ENCODE measurements at regions not wholly inside any gene's neighbourhood (a gene's known extent, or its start where the extent isn't known, plus 50 kb on each side); places are given as distances from the start of the nearest gene placed in this dataset.

DNA sequence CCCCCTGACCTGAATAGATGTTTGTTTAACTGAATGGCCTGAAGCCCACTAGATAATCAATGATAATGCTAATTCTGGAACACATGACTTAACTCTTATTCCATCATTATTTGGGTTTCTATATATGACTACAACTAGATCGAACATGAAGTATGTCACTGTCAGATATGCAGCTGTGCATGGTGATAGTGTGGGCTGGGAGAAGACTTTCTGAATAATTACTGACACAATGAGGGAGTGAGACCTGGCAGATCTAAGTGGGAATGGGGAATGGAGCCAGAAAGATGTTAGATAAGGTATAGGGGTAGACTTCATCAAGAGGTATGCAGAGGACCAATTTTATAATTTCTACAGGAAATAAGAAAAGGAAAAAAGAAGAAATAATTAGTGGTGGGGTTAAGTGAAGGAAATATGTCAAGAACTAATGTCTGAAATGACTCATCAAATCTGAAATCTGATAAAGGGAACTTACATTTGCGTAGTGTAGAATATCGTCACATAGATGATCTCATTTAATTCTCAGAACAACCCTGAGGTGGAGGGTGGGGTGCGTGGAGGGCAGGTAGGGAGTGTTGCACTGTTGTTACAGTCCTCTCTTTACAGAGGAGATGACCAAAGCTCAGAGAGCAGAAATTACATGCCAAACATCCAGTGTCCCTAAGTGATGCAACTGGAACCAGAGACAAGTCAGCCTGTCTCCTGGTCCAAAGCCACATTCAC lies 68.2 kb upstream of the EED start:
- TF ChIP-seq, protein P1, sequence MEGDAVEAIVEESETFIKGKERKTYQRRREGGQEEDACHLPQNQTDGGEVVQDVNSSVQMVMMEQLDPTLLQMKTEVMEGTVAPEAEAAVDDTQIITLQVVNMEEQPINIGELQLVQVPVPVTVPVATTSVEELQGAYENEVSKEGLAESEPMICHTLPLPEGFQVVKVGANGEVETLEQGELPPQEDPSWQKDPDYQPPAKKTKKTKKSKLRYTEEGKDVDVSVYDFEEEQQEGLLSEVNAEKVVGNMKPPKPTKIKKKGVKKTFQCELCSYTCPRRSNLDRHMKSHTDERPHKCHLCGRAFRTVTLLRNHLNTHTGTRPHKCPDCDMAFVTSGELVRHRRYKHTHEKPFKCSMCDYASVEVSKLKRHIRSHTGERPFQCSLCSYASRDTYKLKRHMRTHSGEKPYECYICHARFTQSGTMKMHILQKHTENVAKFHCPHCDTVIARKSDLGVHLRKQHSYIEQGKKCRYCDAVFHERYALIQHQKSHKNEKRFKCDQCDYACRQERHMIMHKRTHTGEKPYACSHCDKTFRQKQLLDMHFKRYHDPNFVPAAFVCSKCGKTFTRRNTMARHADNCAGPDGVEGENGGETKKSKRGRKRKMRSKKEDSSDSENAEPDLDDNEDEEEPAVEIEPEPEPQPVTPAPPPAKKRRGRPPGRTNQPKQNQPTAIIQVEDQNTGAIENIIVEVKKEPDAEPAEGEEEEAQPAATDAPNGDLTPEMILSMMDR (IDR thresholded peaks at IDR 0.05; ENCODE audit: extremely low read depth in 1 of 2, insufficient read depth in 1 of 2, low read depth in 1 of 2, low read length in 2 of 2) = no peak
- TF ChIP-seq EZH2 (IDR thresholded peaks at IDR 0.05; ENCODE audit: borderline replicate concordance, low read depth, low read length, severe bottlenecking) = no peak
- TF ChIP-seq POLR2A (IDR thresholded peaks at IDR 0.05; ENCODE audit: low read depth, low read length) = no peak

Data from endothelial cell of umbilical vein (primary cell).